HepG2 (cell line): ENCODE measurements at regions not wholly inside any gene's neighbourhood (a gene's known extent, or its start where the extent isn't known, plus 50 kb on each side); places are given as distances from the start of the nearest gene placed in this dataset.
"Not testable (repeated sequence)": the region's sequence is repeated elsewhere in the genome, so short reads cannot be mapped to it uniquely, and the experiment has no call there.

Experiments
- ATAC-seq: fragments of 200-7000 bp; cut with Tn5 transposase; 3 replicates; pipeline ENCODE4 v1.9.1; 2020; ENCODE audit warnings: mild to moderate bottlenecking, moderate library complexity
- BruUV-seq: library from RNA; stranded (reverse); fragments of 400-500 nt; replicated peaks from 2 replicates; lab custom pipeline; 2021; lab: Mats Ljungman, UMichigan
- CTCF ChIA-PET: fragments of 300-600 bp; formaldehyde crosslinking; extraction: SDS; loops from one replicate; lab custom pipeline; 2021; ENCODE audit warnings: low total read pairs, inconsistent platforms, low intra/inter-chr PET ratio; lab: Yijun Ruan, JAX
- POLR2A ChIA-PET: fragments of 350-600 bp; sonication (Branson Sonifier 250); formaldehyde crosslinking; loops from one replicate; lab custom pipeline; 2020; ENCODE audit warnings: antibody characterized with exemption, inconsistent platforms; lab: Yijun Ruan, JAX
- DNase-seq: peaks from one replicate; pipeline ENCODE4 v3.0.0-alpha.2; 2015; ENCODE audit warnings: low spot score
- FAIRE-seq: peaks from 3 replicates; lab custom pipeline; 2011; peaks lifted over from hg19 to GRCh38; lab: Jason Lieb, UNC
- H2AFZ ChIP-seq: one replicate; pipeline ENCODE4 v1.6.1; 2011; ENCODE audit warnings: low read length, inconsistent platforms
- H3K27ac ChIP-seq: fragments of 300-600 bp; 3 replicates; pipeline ENCODE4 v1.8.0; 2011; ENCODE audit warnings: mixed run types, mild to moderate bottlenecking, mixed read lengths, low read length, inconsistent platforms; ENCODE audit not compliant: insufficient read depth; ENCODE audit errors: extremely low read length
- H3K27me3 ChIP-seq, 2 experiments: fragments of 200-600 bp in 1 of 2; 2 replicates in 1 of 2; 3 replicates in 1 of 2; pipeline versions ENCODE4 v1.6.0 to v1.8.0; 2011; ENCODE audit warnings: low read length in 2 of 2, mild to moderate bottlenecking in 2 of 2, moderate library complexity in 2 of 2, inconsistent platforms in 1 of 2; ENCODE audit not compliant: insufficient read depth in 2 of 2, control insufficient read depth in 1 of 2
- H3K36me3 ChIP-seq, 2 experiments: fragments of 200-600 bp in 1 of 2; replicated peaks in 1 of 2; 2 replicates in 1 of 2; 3 replicates in 1 of 2; pipeline versions ENCODE4 v1.5.1 to v1.8.0; 2011; ENCODE audit warnings: low read length in 2 of 2, inconsistent platforms in 1 of 2; ENCODE audit not compliant: insufficient read depth in 2 of 2, control insufficient read depth in 1 of 2
- H3K4me1 ChIP-seq: 2 replicates; pipeline ENCODE4 v1.5.1; 2012; ENCODE audit warnings: low read length, inconsistent platforms; ENCODE audit not compliant: insufficient read depth
- H3K4me2 ChIP-seq: 2 replicates; pipeline ENCODE4 v1.6.0; 2011; ENCODE audit warnings: low read depth, low read length, inconsistent platforms
- H3K4me3 ChIP-seq, 3 experiments: fragments of 200-600 bp in 1 of 3; sonication (generic), shearing (Covaris generic) in 1 of 3; replicated peaks in 1 of 3; 2 replicates each; pipeline ENCODE4 v1.5.1; 2011 to 2016; ENCODE audit warnings: low read length in 3 of 3, inconsistent platforms in 2 of 3, low read depth in 2 of 3, mild to moderate bottlenecking in 2 of 3, control low read depth in 1 of 3, mixed read lengths in 1 of 3; ENCODE audit not compliant: insufficient read depth in 1 of 3
- H3K79me2 ChIP-seq: one replicate; pipeline ENCODE4 v1.6.1; 2011; ENCODE audit warnings: low read length, inconsistent platforms; ENCODE audit not compliant: insufficient read depth
- H3K9ac ChIP-seq: 2 replicates; pipeline ENCODE4 v1.6.0; 2011; ENCODE audit warnings: mild to moderate bottlenecking, low read depth, low read length, inconsistent platforms; ENCODE audit not compliant: insufficient read depth
- H3K9me3 ChIP-seq: 2 replicates; pipeline ENCODE4 v1.5.1; 2012; ENCODE audit warnings: mild to moderate bottlenecking, low read length
- H4K20me1 ChIP-seq: 2 replicates; pipeline ENCODE4 v1.6.0; 2011; ENCODE audit warnings: inconsistent platforms, mild to moderate bottlenecking, low read length, moderate library complexity; ENCODE audit not compliant: insufficient read depth
- SOX13 ChIP-seq, 3 experiments: fragments of 450-650 bp in 1 of 3; sonication (generic) in 1 of 3; formaldehyde crosslinking in 1 of 3; IDR thresholded peaks in 2 of 3; conservative IDR thresholded peaks in 1 of 3; 2 replicates each; pipeline versions ENCODE4 v1.5.0 to v1.6.1; 2016 to 2020; ENCODE audit warnings: antibody characterized with exemption in 1 of 3, mild to moderate bottlenecking in 1 of 3, missing compliant biosample characterization in 1 of 3, missing genetic modification reagents in 1 of 3, moderate library complexity in 1 of 3
- TMF1 ChIP-seq: sonication (generic); formaldehyde crosslinking; IDR thresholded peaks from 2 replicates; pipeline ENCODE4 v1.8.1; 2022; ENCODE audit warnings: low read depth, missing genetic modification reagents
- ZNF264 ChIP-seq: sonication (generic); formaldehyde crosslinking; IDR thresholded peaks from 2 replicates; pipeline ENCODE4 v1.4.0; 2020; ENCODE audit warnings: missing genetic modification reagents
- ZNF30 ChIP-seq: sonication (generic); formaldehyde crosslinking; IDR thresholded peaks from 2 replicates; pipeline ENCODE4 v1.5.0; 2020; ENCODE audit warnings: mild to moderate bottlenecking, missing genetic modification reagents
- ZNF773 ChIP-seq: sonication (generic); formaldehyde crosslinking; IDR thresholded peaks from 2 replicates; pipeline ENCODE4 v1.4.0; 2020; ENCODE audit warnings: missing genetic modification reagents, borderline replicate concordance
- WGBS: methylation state at CpG from one replicate; pipeline ENCODE4 v1.1.6; 2017; ENCODE audit warnings: low lambda C conversion rate; 5-methylcytosine and 5-hydroxymethylcytosine counted together
- in situ Hi-C: cut with HindIII; loops from 2 replicates; pipeline ENCODE4 v1.10.0; 2017; ENCODE audit warnings: low pct_unique_long_range_greater_than_20kb; ENCODE audit not compliant: extremely low pct_ligation_motif_present
- intact Hi-C: fragments of 100-400 bp; cut with micrococcal nuclease; formaldehyde crosslinking; loops from one replicate; pipeline ENCODE4 v1.10.0; 2022; ENCODE audit not compliant: unreplicated experiment
- TF ChIP-seq, protein P1 (sequence below): fragments of 450-650 bp; IDR thresholded peaks from 2 replicates; pipeline ENCODE4 v1.6.1; 2016
- TF ChIP-seq, protein P2 (sequence below): sonication (generic); formaldehyde crosslinking; IDR thresholded peaks from 2 replicates; pipeline ENCODE4 v1.4.0; 2020; ENCODE audit warnings: missing genetic modification reagents
- TF ChIP-seq, protein P3 (sequence below): sonication (generic); formaldehyde crosslinking; IDR thresholded peaks from 2 replicates; pipeline ENCODE4 v1.8.0; 2022; ENCODE audit warnings: mild to moderate bottlenecking, missing genetic modification reagents, moderate library complexity

DNA sequence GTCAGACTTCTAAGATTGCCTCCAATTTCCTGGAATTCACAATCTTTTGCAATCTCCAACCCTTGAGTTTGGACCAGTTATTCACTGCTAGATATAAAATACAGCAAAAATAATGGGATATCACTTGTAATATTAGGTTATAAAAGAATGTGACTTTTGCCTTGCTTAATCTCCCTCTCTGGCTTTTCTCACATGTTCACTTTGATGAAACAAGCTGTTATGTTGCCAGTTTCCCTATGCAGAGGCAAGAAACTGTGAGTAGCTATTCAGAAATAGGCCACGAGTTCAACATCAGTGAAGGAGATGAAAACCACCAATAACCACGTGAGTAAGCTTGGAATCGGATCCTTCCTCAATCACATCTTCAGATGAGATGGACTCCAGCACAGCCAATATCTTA is 842.7 kb downstream of the RNF144A start:
- intact Hi-C loops, result no loop called here
- Histone ChIP-seq H3K4me2 (no peak overlapping the region), H3K79me2 (no peaks in the 10 kb centered on the region), H4K20me1 (no peaks in the 10 kb centered on the region), H3K27me3 (no peaks in the 10 kb centered on the region), H2AFZ (no peak overlapping the region), H3K27ac (no peak overlapping the region), H3K9ac (no peak overlapping the region), H3K36me3 (no peaks in the 10 kb centered on the region), H3K4me3 (no peak overlapping the region), H3K4me1 (no peaks in the 10 kb centered on the region), H3K9me3 (peaks cover 25% of the 10 kb centered on the region)
- 2% methylated on average over 3 of the region's 3 CpGs for WGBS
- BruUV-seq, result no TSS peak
- POLR2A ChIA-PET, result no interaction called here
- ATAC-seq (no peak), DNase-seq (no peak), FAIRE-seq (no peak)
- TF ChIP-seq, protein P1, sequence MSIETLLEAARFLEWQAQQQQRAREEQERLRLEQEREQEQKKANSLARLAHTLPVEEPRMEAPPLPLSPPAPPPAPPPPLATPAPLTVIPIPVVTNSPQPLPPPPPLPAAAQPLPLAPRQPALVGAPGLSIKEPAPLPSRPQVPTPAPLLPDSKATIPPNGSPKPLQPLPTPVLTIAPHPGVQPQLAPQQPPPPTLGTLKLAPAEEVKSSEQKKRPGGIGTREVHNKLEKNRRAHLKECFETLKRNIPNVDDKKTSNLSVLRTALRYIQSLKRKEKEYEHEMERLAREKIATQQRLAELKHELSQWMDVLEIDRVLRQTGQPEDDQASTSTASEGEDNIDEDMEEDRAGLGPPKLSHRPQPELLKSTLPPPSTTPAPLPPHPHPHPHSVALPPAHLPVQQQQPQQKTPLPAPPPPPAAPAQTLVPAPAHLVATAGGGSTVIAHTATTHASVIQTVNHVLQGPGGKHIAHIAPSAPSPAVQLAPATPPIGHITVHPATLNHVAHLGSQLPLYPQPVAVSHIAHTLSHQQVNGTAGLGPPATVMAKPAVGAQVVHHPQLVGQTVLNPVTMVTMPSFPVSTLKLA, result 0 out of 2 replicates have a peak, but pooled peaks have one; percentile 35
- TF ChIP-seq ZNF773 (CRISPR knock-in tag), result no peak
- TF ChIP-seq, protein P2, sequence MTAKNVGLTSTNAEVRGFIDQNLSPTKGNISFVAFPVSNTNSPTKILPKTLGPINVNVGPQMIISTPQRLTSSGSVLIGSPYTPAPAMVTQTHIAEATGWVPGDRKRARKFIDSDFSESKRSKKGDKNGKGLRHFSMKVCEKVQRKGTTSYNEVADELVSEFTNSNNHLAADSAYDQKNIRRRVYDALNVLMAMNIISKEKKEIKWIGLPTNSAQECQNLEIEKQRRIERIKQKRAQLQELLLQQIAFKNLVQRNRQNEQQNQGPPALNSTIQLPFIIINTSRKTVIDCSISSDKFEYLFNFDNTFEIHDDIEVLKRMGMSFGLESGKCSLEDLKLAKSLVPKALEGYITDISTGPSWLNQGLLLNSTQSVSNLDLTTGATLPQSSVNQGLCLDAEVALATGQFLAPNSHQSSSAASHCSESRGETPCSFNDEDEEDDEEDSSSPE (CRISPR knock-in tag), result no peak
- TF ChIP-seq TMF1 (CRISPR knock-in tag), result no peak
- TF ChIP-seq ZNF264, result no peak
- TF ChIP-seq ZNF30 (CRISPR knock-in tag), result no peak
- TF ChIP-seq SOX13 (IDR thresholded peaks at IDR 0.05), result no peak
- no peak for TF ChIP-seq SOX13 (CRISPR knock-in tag; conservative IDR thresholded peaks at IDR 0.05 in 1 of 2, IDR thresholded peaks at IDR 0.05 in 1 of 2)
- TF ChIP-seq, protein P3, sequence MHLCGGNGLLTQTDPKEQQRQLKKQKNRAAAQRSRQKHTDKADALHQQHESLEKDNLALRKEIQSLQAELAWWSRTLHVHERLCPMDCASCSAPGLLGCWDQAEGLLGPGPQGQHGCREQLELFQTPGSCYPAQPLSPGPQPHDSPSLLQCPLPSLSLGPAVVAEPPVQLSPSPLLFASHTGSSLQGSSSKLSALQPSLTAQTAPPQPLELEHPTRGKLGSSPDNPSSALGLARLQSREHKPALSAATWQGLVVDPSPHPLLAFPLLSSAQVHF (CRISPR knock-in tag), result no peak
- CTCF ChIA-PET, result no interaction called here
- in situ Hi-C loops, result no loop called here

DNA sequence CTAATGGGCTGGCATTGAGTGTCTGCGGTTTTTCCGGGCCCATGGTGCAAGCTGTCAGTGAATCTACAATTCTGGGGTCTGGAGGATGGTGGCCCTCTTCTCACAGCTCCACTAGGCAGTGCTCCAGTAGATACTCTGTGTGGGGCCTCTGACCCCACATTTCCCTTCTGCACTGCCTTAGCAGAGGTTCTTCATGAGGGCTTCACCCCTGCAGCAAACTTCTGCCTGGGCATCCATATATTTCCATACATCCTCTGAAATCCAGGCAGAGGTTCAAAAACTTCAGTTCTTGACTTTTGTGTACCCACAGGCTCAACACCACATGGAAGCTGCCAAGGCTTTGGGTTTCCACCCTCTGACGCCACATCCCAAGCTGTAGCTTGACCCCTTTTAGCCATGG is 846.2 kb downstream of the RNF144A start:
- H3K4me1 ChIP-seq, FAIRE-seq, H3K27ac ChIP-seq, H3K27me3 ChIP-seq, intact Hi-C loops, H3K36me3 ChIP-seq, BruUV-seq, H3K4me3 ChIP-seq, in situ Hi-C loops, H3K4me2 ChIP-seq, ATAC-seq, H3K9ac ChIP-seq, CTCF ChIA-PET, H4K20me1 ChIP-seq, DNase-seq, POLR2A ChIA-PET, H2AFZ ChIP-seq, H3K79me2 ChIP-seq: not testable (repeated sequence)
- peaks cover 25% of the 10 kb centered on the region for H3K9me3 ChIP-seq
- WGBS, result 45% methylated on average over 3 of the region's 3 CpGs
